HCT116 (cell line): ENCODE measurements at regions not wholly inside any gene's neighbourhood (a gene's known extent, or its start where the extent isn't known, plus 50 kb on each side); places are given as distances from the start of the nearest gene placed in this dataset.

Experiments used
- ATF3 ChIP-seq: IDR thresholded peaks from 2 replicates; pipeline ENCODE4 v1.6.1; 2012
- CEBPB ChIP-seq: IDR thresholded peaks from 2 replicates; pipeline ENCODE4 v1.6.1; 2012; ENCODE audit warnings: low read depth
- CTCF ChIP-seq, 3 experiments: fragments of 200-600 bp in 1 of 3; sonication (generic) in 1 of 3; IDR thresholded peaks in 2 of 3; conservative IDR thresholded peaks in 1 of 3; 2 replicates each; pipeline ENCODE4 v1.5.1; 2012 to 2017; ENCODE audit warnings: low read depth in 2 of 3, low read length in 2 of 3, antibody characterized with exemption in 1 of 3, borderline replicate concordance in 1 of 3, control low read depth in 1 of 3, mild to moderate bottlenecking in 1 of 3, mixed read lengths in 1 of 3, mixed run types in 1 of 3, moderate library complexity in 1 of 3; ENCODE audit not compliant: insufficient read depth in 1 of 3
- EZH2 ChIP-seq: fragments of 200-600 bp; sonication (generic); IDR thresholded peaks from 2 replicates; pipeline ENCODE4 v1.6.1; 2017; ENCODE audit warnings: antibody characterized with exemption, mixed run types
- MAX ChIP-seq: IDR thresholded peaks from 2 replicates; pipeline ENCODE4 v1.6.1; 2012
- POLR2A ChIP-seq: IDR thresholded peaks from 2 replicates; pipeline ENCODE4 v1.7.0; 2011; ENCODE audit warnings: borderline replicate concordance; ENCODE audit not compliant: insufficient read depth, insufficient read length; ENCODE audit errors: extremely low read depth
- POLR2AphosphoS5 ChIP-seq: IDR thresholded peaks from 2 replicates; pipeline ENCODE4 v1.6.1; 2011; ENCODE audit warnings: mild to moderate bottlenecking, low read depth, low read length, moderate library complexity
- RAD21 ChIP-seq: IDR thresholded peaks from 2 replicates; pipeline ENCODE4 v1.6.1; 2012; ENCODE audit warnings: low read depth, mild to moderate bottlenecking
- REST ChIP-seq: IDR thresholded peaks from 2 replicates; pipeline ENCODE4 v1.6.1; 2012; ENCODE audit warnings: low read depth
- SIN3A ChIP-seq: IDR thresholded peaks from 2 replicates; pipeline ENCODE4 v1.6.1; 2012; ENCODE audit warnings: low read depth
- YY1 ChIP-seq: IDR thresholded peaks from 2 replicates; pipeline ENCODE4 v1.6.1; 2011; ENCODE audit warnings: low read length, low read depth, moderate library complexity, mild to moderate bottlenecking; ENCODE audit not compliant: insufficient replicate concordance; ENCODE audit errors: extremely low read depth
- ZBTB33 ChIP-seq: IDR thresholded peaks from 2 replicates; pipeline ENCODE4 v1.6.1; 2011; ENCODE audit warnings: mild to moderate bottlenecking, low read length, moderate library complexity; ENCODE audit not compliant: insufficient replicate concordance; ENCODE audit errors: extremely low read depth
- ZNF274 ChIP-seq: fragments of 200-500 bp; sonication (Bioruptor generic); IDR thresholded peaks from 2 replicates; pipeline ENCODE4 v1.6.1; 2014; ENCODE audit warnings: mild to moderate bottlenecking, low read depth, low read length, inconsistent platforms

- TF ChIP-seq SIN3A (no peak), ZNF274 (no peak), POLR2A (no peak), CTCF (IDR thresholded peaks at IDR 0.05 in 2 of 3, conservative IDR thresholded peaks at IDR 0.05 in 1 of 3; ENCODE audit: borderline replicate concordance in 1 of 3, insufficient read depth in 1 of 3, low read depth in 2 of 3, low read length in 2 of 3) (no peak), REST (no peak), EZH2 (no peak), RAD21 (no peak), POLR2AphosphoS5 (no peak), ATF3 (no peak), MAX (no peak), YY1 (no peak), CEBPB (no peak), ZBTB33 (no peak)
Measured at GRCh38 chr6:111928139-111928538, 54.9 kb upstream of the FYN start.
